HepG2 (cell line): ENCODE measurements at regions not wholly inside any gene's neighbourhood (a gene's known extent, or its start where the extent isn't known, plus 50 kb on each side); places are given as distances from the start of the nearest gene placed in this dataset.

Experiments
- ATAC-seq: fragments of 200-7000 bp; cut with Tn5 transposase; 3 replicates; pipeline ENCODE4 v1.9.1; 2020; ENCODE audit warnings: mild to moderate bottlenecking, moderate library complexity
- BruUV-seq: library from RNA; stranded (reverse); fragments of 400-500 nt; replicated peaks from 2 replicates; lab custom pipeline; 2021; lab: Mats Ljungman, UMichigan
- CTCF ChIA-PET: fragments of 300-600 bp; formaldehyde crosslinking; extraction: SDS; loops from one replicate; lab custom pipeline; 2021; ENCODE audit warnings: low total read pairs, inconsistent platforms, low intra/inter-chr PET ratio; lab: Yijun Ruan, JAX
- POLR2A ChIA-PET: fragments of 350-600 bp; sonication (Branson Sonifier 250); formaldehyde crosslinking; loops from one replicate; lab custom pipeline; 2020; ENCODE audit warnings: antibody characterized with exemption, inconsistent platforms; lab: Yijun Ruan, JAX
- DNase-seq: peaks from one replicate; pipeline ENCODE4 v3.0.0-alpha.2; 2015; ENCODE audit warnings: low spot score
- FAIRE-seq: peaks from 3 replicates; lab custom pipeline; 2011; peaks lifted over from hg19 to GRCh38; lab: Jason Lieb, UNC
- H2AFZ ChIP-seq: one replicate; pipeline ENCODE4 v1.6.1; 2011; ENCODE audit warnings: low read length, inconsistent platforms
- H3K27ac ChIP-seq: fragments of 300-600 bp; 3 replicates; pipeline ENCODE4 v1.8.0; 2011; ENCODE audit warnings: mixed run types, mild to moderate bottlenecking, mixed read lengths, low read length, inconsistent platforms; ENCODE audit not compliant: insufficient read depth; ENCODE audit errors: extremely low read length
- H3K27me3 ChIP-seq, 2 experiments: fragments of 200-600 bp in 1 of 2; 2 replicates in 1 of 2; 3 replicates in 1 of 2; pipeline versions ENCODE4 v1.6.0 to v1.8.0; 2011; ENCODE audit warnings: low read length in 2 of 2, mild to moderate bottlenecking in 2 of 2, moderate library complexity in 2 of 2, inconsistent platforms in 1 of 2; ENCODE audit not compliant: insufficient read depth in 2 of 2, control insufficient read depth in 1 of 2
- H3K36me3 ChIP-seq, 2 experiments: fragments of 200-600 bp in 1 of 2; replicated peaks in 1 of 2; 2 replicates in 1 of 2; 3 replicates in 1 of 2; pipeline versions ENCODE4 v1.5.1 to v1.8.0; 2011; ENCODE audit warnings: low read length in 2 of 2, inconsistent platforms in 1 of 2; ENCODE audit not compliant: insufficient read depth in 2 of 2, control insufficient read depth in 1 of 2
- H3K4me1 ChIP-seq: 2 replicates; pipeline ENCODE4 v1.5.1; 2012; ENCODE audit warnings: low read length, inconsistent platforms; ENCODE audit not compliant: insufficient read depth
- H3K4me2 ChIP-seq: 2 replicates; pipeline ENCODE4 v1.6.0; 2011; ENCODE audit warnings: low read depth, low read length, inconsistent platforms
- H3K4me3 ChIP-seq, 3 experiments: fragments of 200-600 bp in 1 of 3; sonication (generic), shearing (Covaris generic) in 1 of 3; replicated peaks in 1 of 3; 2 replicates each; pipeline ENCODE4 v1.5.1; 2011 to 2016; ENCODE audit warnings: low read length in 3 of 3, inconsistent platforms in 2 of 3, low read depth in 2 of 3, mild to moderate bottlenecking in 2 of 3, control low read depth in 1 of 3, mixed read lengths in 1 of 3; ENCODE audit not compliant: insufficient read depth in 1 of 3
- H3K79me2 ChIP-seq: one replicate; pipeline ENCODE4 v1.6.1; 2011; ENCODE audit warnings: low read length, inconsistent platforms; ENCODE audit not compliant: insufficient read depth
- H3K9ac ChIP-seq: 2 replicates; pipeline ENCODE4 v1.6.0; 2011; ENCODE audit warnings: mild to moderate bottlenecking, low read depth, low read length, inconsistent platforms; ENCODE audit not compliant: insufficient read depth
- H3K9me3 ChIP-seq: 2 replicates; pipeline ENCODE4 v1.5.1; 2012; ENCODE audit warnings: mild to moderate bottlenecking, low read length
- H4K20me1 ChIP-seq: 2 replicates; pipeline ENCODE4 v1.6.0; 2011; ENCODE audit warnings: inconsistent platforms, mild to moderate bottlenecking, low read length, moderate library complexity; ENCODE audit not compliant: insufficient read depth
- HNF4A ChIP-seq: sonication (generic); formaldehyde crosslinking; IDR thresholded peaks from 2 replicates; pipeline ENCODE4 v1.4.0; 2020; ENCODE audit warnings: missing genetic modification reagents
- IRF2 ChIP-seq: IDR thresholded peaks from 2 replicates; pipeline ENCODE4 v1.6.1; 2018; ENCODE audit warnings: missing genetic modification reagents, missing compliant biosample characterization
- KLF16 ChIP-seq, 2 experiments: sonication (generic) in 1 of 2; formaldehyde crosslinking in 1 of 2; IDR thresholded peaks; 2 replicates each; pipeline versions ENCODE4 v1.6.1 to v1.8.0; 2016 to 2023; ENCODE audit warnings: missing genetic modification reagents in 2 of 2, missing compliant biosample characterization in 1 of 2
- MAF1 ChIP-seq: sonication (generic); formaldehyde crosslinking; IDR thresholded peaks from 2 replicates; pipeline ENCODE4 v1.5.0; 2020; ENCODE audit warnings: missing genetic modification reagents, borderline replicate concordance
- MIER3 ChIP-seq: IDR thresholded peaks from 2 replicates; pipeline ENCODE4 v1.6.1; 2016; ENCODE audit warnings: missing compliant biosample characterization, borderline replicate concordance
- SOX6 ChIP-seq, 2 experiments: fragments of 450-650 bp in 1 of 2; sonication (generic) in 1 of 2; formaldehyde crosslinking in 1 of 2; IDR thresholded peaks; 2 replicates each; pipeline versions ENCODE4 v1.4.0 to v1.6.1; 2017 to 2020; ENCODE audit warnings: antibody characterized with exemption in 1 of 2, mild to moderate bottlenecking in 1 of 2, missing genetic modification reagents in 1 of 2
- TBP ChIP-seq: sonication (generic); formaldehyde crosslinking; IDR thresholded peaks from 2 replicates; pipeline ENCODE4 v1.5.0; 2020; ENCODE audit warnings: missing genetic modification reagents
- THAP11 ChIP-seq: IDR thresholded peaks from 2 replicates; pipeline ENCODE4 v1.6.1; 2016; ENCODE audit warnings: missing biosample characterization, missing genetic modification reagents
- U2AF2 ChIP-seq: fragments of 200-400 bp; formaldehyde crosslinking; IDR thresholded peaks from 2 replicates; pipeline ENCODE4 v1.6.1; 2017; ENCODE audit warnings: low read depth, mild to moderate bottlenecking, low read length
- ZC3H4 ChIP-seq: sonication (generic); formaldehyde crosslinking; IDR thresholded peaks from 2 replicates; pipeline ENCODE4 v1.4.0; 2020; ENCODE audit warnings: missing genetic modification reagents, borderline replicate concordance
- ZNF224 ChIP-seq: sonication (generic); formaldehyde crosslinking; IDR thresholded peaks from 2 replicates; pipeline ENCODE4 v1.5.0; 2020; ENCODE audit warnings: mild to moderate bottlenecking, missing genetic modification reagents
- ZNF83 ChIP-seq: sonication (generic); formaldehyde crosslinking; IDR thresholded peaks from 2 replicates; pipeline ENCODE4 v1.4.0; 2020; ENCODE audit warnings: missing genetic modification reagents, mild to moderate bottlenecking, borderline replicate concordance
- ZZZ3 ChIP-seq: sonication (generic); formaldehyde crosslinking; IDR thresholded peaks from 2 replicates; pipeline ENCODE4 v1.4.0; 2020; ENCODE audit warnings: missing genetic modification reagents, mild to moderate bottlenecking, borderline replicate concordance
- WGBS: methylation state at CpG from one replicate; pipeline ENCODE4 v1.1.6; 2017; ENCODE audit warnings: low lambda C conversion rate; 5-methylcytosine and 5-hydroxymethylcytosine counted together
- in situ Hi-C: cut with HindIII; loops from 2 replicates; pipeline ENCODE4 v1.10.0; 2017; ENCODE audit warnings: low pct_unique_long_range_greater_than_20kb; ENCODE audit not compliant: extremely low pct_ligation_motif_present
- intact Hi-C: fragments of 100-400 bp; cut with micrococcal nuclease; formaldehyde crosslinking; loops from one replicate; pipeline ENCODE4 v1.10.0; 2022; ENCODE audit not compliant: unreplicated experiment
- TF ChIP-seq, protein P1 (sequence below): sonication (generic); formaldehyde crosslinking; IDR thresholded peaks from 2 replicates; pipeline ENCODE4 v1.5.0; 2020; ENCODE audit warnings: mild to moderate bottlenecking, missing genetic modification reagents, borderline replicate concordance
- TF ChIP-seq, protein P2 (sequence below): sonication (generic); formaldehyde crosslinking; IDR thresholded peaks from 2 replicates; pipeline ENCODE4 v1.5.1; 2020; ENCODE audit warnings: mild to moderate bottlenecking, moderate library complexity, missing genetic modification reagents
- TF ChIP-seq, protein P3 (sequence below): sonication (generic); formaldehyde crosslinking; IDR thresholded peaks from 2 replicates; pipeline ENCODE4 v1.4.0; 2020; ENCODE audit warnings: missing genetic modification reagents
- TF ChIP-seq, protein P4 (sequence below): sonication (generic); formaldehyde crosslinking; IDR thresholded peaks from 2 replicates; pipeline ENCODE4 v1.8.1; 2022; ENCODE audit warnings: low read depth, mild to moderate bottlenecking, missing genetic modification reagents

DNA sequence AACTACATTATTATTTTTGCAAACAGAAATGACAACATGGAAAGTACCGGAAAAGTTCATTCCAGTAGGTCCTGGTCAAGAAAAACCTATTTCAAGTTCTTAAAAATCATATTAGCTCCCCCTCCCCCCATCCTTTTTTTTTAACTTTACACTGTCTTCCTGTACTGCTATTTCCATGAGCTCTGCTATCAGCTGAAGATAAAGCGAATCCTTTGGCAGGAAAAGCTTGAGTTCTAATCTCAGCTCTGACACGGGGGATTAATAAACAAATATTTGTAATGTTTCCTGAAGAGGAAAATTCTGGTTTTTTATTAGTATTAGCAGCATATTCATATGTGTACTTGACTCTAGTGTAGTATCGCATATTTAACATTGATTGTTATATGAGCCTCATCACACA is 190.7 kb upstream of the ESRRG start:
- Histone ChIP-seq H3K9ac (no peak overlapping the region), H3K4me1 (no peaks in the 10 kb centered on the region), H3K4me3 (no peak overlapping the region), H2AFZ (no peak overlapping the region), H3K9me3 (no peaks in the 10 kb centered on the region), H3K27me3 (no peaks in the 10 kb centered on the region), H3K4me2 (no peak overlapping the region), H3K27ac (no peak overlapping the region), H3K36me3 (no peaks in the 10 kb centered on the region), H4K20me1 (no peaks in the 10 kb centered on the region), H3K79me2 (no peaks in the 10 kb centered on the region)
- CTCF ChIA-PET = no interaction called here
- ATAC-seq = no peak
- TF ChIP-seq U2AF2 = no peak
- no peak for TF ChIP-seq IRF2
- no peak for TF ChIP-seq ZNF224 (CRISPR knock-in tag)
- TF ChIP-seq, protein P1, sequence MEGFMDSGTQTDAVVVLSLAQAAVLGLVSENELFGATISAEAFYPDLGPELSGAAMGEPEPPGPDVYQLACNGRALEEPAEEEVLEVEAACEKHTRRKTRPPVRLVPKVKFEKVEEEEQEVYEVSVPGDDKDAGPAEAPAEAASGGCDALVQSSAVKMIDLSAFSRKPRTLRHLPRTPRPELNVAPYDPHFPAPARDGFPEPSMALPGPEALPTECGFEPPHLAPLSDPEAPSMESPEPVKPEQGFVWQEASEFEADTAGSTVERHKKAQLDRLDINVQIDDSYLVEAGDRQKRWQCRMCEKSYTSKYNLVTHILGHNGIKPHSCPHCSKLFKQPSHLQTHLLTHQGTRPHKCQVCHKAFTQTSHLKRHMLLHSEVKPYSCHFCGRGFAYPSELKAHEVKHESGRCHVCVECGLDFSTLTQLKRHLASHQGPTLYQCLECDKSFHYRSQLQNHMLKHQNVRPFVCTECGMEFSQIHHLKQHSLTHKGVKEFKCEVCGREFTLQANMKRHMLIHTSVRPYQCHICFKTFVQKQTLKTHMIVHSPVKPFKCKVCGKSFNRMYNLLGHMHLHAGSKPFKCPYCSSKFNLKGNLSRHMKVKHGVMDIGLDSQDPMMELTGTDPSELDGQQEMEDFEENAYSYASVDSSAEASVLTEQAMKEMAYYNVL (CRISPR knock-in tag) = no peak
- TF ChIP-seq KLF16 (CRISPR knock-in tag; IDR thresholded peaks at IDR 0.05) = no peak
- TF ChIP-seq ZC3H4 (CRISPR knock-in tag) = no peak
- TF ChIP-seq ZNF83 (CRISPR knock-in tag) = no peak
- no peak for TF ChIP-seq MAF1
- no peak for TF ChIP-seq MIER3 (CRISPR knock-in tag)
- TF ChIP-seq, protein P2, sequence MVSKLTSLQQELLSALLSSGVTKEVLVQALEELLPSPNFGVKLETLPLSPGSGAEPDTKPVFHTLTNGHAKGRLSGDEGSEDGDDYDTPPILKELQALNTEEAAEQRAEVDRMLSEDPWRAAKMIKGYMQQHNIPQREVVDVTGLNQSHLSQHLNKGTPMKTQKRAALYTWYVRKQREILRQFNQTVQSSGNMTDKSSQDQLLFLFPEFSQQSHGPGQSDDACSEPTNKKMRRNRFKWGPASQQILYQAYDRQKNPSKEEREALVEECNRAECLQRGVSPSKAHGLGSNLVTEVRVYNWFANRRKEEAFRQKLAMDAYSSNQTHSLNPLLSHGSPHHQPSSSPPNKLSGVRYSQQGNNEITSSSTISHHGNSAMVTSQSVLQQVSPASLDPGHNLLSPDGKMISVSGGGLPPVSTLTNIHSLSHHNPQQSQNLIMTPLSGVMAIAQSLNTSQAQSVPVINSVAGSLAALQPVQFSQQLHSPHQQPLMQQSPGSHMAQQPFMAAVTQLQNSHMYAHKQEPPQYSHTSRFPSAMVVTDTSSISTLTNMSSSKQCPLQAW (CRISPR knock-in tag) = no peak
- no peak for TF ChIP-seq SOX6 (IDR thresholded peaks at IDR 0.05)
- no peak for TF ChIP-seq SOX6 (CRISPR knock-in tag; IDR thresholded peaks at IDR 0.05)
- TF ChIP-seq TBP (CRISPR knock-in tag) = no peak
- TF ChIP-seq, protein P3, sequence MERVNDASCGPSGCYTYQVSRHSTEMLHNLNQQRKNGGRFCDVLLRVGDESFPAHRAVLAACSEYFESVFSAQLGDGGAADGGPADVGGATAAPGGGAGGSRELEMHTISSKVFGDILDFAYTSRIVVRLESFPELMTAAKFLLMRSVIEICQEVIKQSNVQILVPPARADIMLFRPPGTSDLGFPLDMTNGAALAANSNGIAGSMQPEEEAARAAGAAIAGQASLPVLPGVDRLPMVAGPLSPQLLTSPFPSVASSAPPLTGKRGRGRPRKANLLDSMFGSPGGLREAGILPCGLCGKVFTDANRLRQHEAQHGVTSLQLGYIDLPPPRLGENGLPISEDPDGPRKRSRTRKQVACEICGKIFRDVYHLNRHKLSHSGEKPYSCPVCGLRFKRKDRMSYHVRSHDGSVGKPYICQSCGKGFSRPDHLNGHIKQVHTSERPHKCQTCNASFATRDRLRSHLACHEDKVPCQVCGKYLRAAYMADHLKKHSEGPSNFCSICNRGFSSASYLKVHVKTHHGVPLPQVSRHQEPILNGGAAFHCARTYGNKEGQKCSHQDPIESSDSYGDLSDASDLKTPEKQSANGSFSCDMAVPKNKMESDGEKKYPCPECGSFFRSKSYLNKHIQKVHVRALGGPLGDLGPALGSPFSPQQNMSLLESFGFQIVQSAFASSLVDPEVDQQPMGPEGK (CRISPR knock-in tag) = no peak
- TF ChIP-seq THAP11 (CRISPR knock-in tag) = no peak
- TF ChIP-seq, protein P4, sequence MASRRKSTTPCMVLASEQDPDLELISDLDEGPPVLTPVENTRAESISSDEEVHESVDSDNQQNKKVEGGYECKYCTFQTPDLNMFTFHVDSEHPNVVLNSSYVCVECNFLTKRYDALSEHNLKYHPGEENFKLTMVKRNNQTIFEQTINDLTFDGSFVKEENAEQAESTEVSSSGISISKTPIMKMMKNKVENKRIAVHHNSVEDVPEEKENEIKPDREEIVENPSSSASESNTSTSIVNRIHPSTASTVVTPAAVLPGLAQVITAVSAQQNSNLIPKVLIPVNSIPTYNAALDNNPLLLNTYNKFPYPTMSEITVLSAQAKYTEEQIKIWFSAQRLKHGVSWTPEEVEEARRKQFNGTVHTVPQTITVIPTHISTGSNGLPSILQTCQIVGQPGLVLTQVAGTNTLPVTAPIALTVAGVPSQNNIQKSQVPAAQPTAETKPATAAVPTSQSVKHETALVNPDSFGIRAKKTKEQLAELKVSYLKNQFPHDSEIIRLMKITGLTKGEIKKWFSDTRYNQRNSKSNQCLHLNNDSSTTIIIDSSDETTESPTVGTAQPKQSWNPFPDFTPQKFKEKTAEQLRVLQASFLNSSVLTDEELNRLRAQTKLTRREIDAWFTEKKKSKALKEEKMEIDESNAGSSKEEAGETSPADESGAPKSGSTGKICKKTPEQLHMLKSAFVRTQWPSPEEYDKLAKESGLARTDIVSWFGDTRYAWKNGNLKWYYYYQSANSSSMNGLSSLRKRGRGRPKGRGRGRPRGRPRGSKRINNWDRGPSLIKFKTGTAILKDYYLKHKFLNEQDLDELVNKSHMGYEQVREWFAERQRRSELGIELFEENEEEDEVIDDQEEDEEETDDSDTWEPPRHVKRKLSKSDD (CRISPR knock-in tag) = no peak
- TF ChIP-seq ZZZ3 (CRISPR knock-in tag) = no peak
- TF ChIP-seq HNF4A (CRISPR knock-in tag) = no peak
- intact Hi-C loops (no loop called here), in situ Hi-C loops (no loop called here)
- no peak for FAIRE-seq
- BruUV-seq = no TSS peak
- 35% methylated on average over 4 of the region's 4 CpGs for WGBS
- DNase-seq = no peak
- POLR2A ChIA-PET = no interaction called here
